B cell (primary cell): ENCODE measurements at regions not wholly inside any gene's neighbourhood (a gene's known extent, or its start where the extent isn't known, plus 50 kb on each side); places are given as distances from the start of the nearest gene placed in this dataset.

ENCODE experiments used
- CTCF ChIP-seq: fragments of 200-600 bp; IDR thresholded peaks from one replicate; pipeline ENCODE4 v1.8.0; 2022; ENCODE audit warnings: antibody characterized with exemption, mild to moderate bottlenecking
- EZH2 ChIP-seq: IDR thresholded peaks from 2 replicates; pipeline ENCODE4 v1.6.1; 2012; ENCODE audit warnings: borderline replicate concordance, low read depth, mild to moderate bottlenecking, moderate library complexity, low read length; ENCODE audit not compliant: insufficient read depth, poor library complexity, severe bottlenecking

GRCh38 chr4:14262221-14262620, 634.7 kb upstream of the BOD1L1 start:
- TF ChIP-seq CTCF (no peak), EZH2 (no peak)
